OCI-LY7 (cell line): ENCODE measurements at regions not wholly inside any gene's neighbourhood (a gene's known extent, or its start where the extent isn't known, plus 50 kb on each side); places are given as distances from the start of the nearest gene placed in this dataset.

ENCODE experiments used
- BruUV-seq: library from RNA; stranded (reverse); fragments of 400-500 nt; replicated peaks from 2 replicates; lab custom pipeline; 2021; lab: Mats Ljungman, UMichigan
- CTCF ChIA-PET: fragments of 300-600 bp; sonication (Branson Sonifier 250); formaldehyde crosslinking; loops from one replicate; lab custom pipeline; 2022; ENCODE audit warnings: antibody characterized with exemption; ENCODE audit not compliant: unreplicated experiment; lab: Charles Lee
- POLR2A ChIA-PET: fragments of 300-600 bp; sonication (Branson Sonifier 250); formaldehyde crosslinking; loops from one replicate; lab custom pipeline; 2022; ENCODE audit warnings: antibody characterized with exemption; lab: Charles Lee
- DNase-seq: peaks from one replicate; pipeline ENCODE4 v3.0.0-alpha.2; 2015; ENCODE audit warnings: low spot score
- H2AFZ ChIP-seq: fragments of 200-600 bp; sonication (generic), shearing (Covaris generic); 2 replicates; pipeline ENCODE4 v1.6.1; 2014; ENCODE audit warnings: mild to moderate bottlenecking, antibody characterized with exemption, low read length, moderate library complexity
- H3K27ac ChIP-seq: fragments of 200-600 bp; sonication (generic); 2 replicates; pipeline ENCODE4 v1.5.1; 2014; ENCODE audit warnings: mixed run types, low read depth, mild to moderate bottlenecking, moderate library complexity, low read length, inconsistent platforms; ENCODE audit not compliant: poor library complexity, severe bottlenecking
- H3K36me3 ChIP-seq: fragments of 200-600 bp; sonication (generic); 2 replicates; pipeline ENCODE4 v1.6.1; 2014; ENCODE audit warnings: mild to moderate bottlenecking, antibody characterized with exemption, low read length, moderate library complexity, mixed read lengths; ENCODE audit not compliant: insufficient read depth
- H3K4me1 ChIP-seq: fragments of 200-600 bp; sonication (generic); 2 replicates; pipeline ENCODE4 v1.5.1; 2014; ENCODE audit warnings: mild to moderate bottlenecking, low read length; ENCODE audit not compliant: insufficient read depth, poor library complexity, severe bottlenecking
- H3K4me2 ChIP-seq: fragments of 200-600 bp; sonication (generic); 2 replicates; pipeline ENCODE4 v1.6.1; 2014; ENCODE audit warnings: mild to moderate bottlenecking, low read length
- H3K4me3 ChIP-seq: fragments of 200-600 bp; sonication (generic); 2 replicates; pipeline ENCODE4 v1.5.1; 2014; ENCODE audit warnings: mild to moderate bottlenecking, low read depth, low read length; ENCODE audit not compliant: poor library complexity, severe bottlenecking
- H3K79me2 ChIP-seq: fragments of 200-600 bp; sonication (generic); 2 replicates; pipeline ENCODE4 v1.6.1; 2016; ENCODE audit warnings: low read depth, mild to moderate bottlenecking, low read length, moderate library complexity, mixed read lengths; ENCODE audit not compliant: insufficient read depth
- H3K9me2 ChIP-seq: fragments of 200-600 bp; sonication (generic); 2 replicates; pipeline ENCODE4 v1.6.1; 2016; ENCODE audit warnings: mild to moderate bottlenecking, low read length, mixed read lengths; ENCODE audit not compliant: insufficient read depth
- H3K9me3 ChIP-seq: fragments of 200-600 bp; sonication (generic); 2 replicates; pipeline ENCODE4 v1.6.1; 2014; ENCODE audit warnings: mild to moderate bottlenecking, mixed run types, low read length, mixed read lengths
- H4K20me1 ChIP-seq: fragments of 200-600 bp; sonication (generic); 2 replicates; pipeline ENCODE4 v1.6.1; 2014; ENCODE audit warnings: mild to moderate bottlenecking, antibody characterized with exemption, low read length, moderate library complexity, mixed read lengths; ENCODE audit not compliant: insufficient read depth
- CTCF ChIP-seq: fragments of 200-600 bp; sonication (generic); conservative IDR thresholded peaks from 2 replicates; pipeline ENCODE4 v1.5.1; 2014; ENCODE audit warnings: mild to moderate bottlenecking, antibody characterized with exemption, low read length, moderate library complexity, mixed read lengths
- EZH2phosphoT487 ChIP-seq: fragments of 200-600 bp; sonication (generic); IDR thresholded peaks from 2 replicates; pipeline ENCODE4 v1.6.1; 2018; ENCODE audit warnings: low read depth, borderline replicate concordance, mild to moderate bottlenecking, mixed run types, antibody characterized with exemption, low read length, moderate library complexity, mixed read lengths
- intact Hi-C: fragments of 100-400 bp; cut with micrococcal nuclease; formaldehyde crosslinking; loops from one replicate; pipeline ENCODE4 v1.10.0; 2022; ENCODE audit not compliant: unreplicated experiment

GRCh38 chr14:56878766-56879165 lies 68.5 kb upstream of the OTX2 start:
- ChIA-PET CTCF (no interaction called here), POLR2A (interaction anchor here (0.6 kb wide), 1 partner anchor 63 kb away, joined by 4 read pairs; no protein-coding TSS in a partner anchor)
- DNase-seq = no peak
- Histone ChIP-seq H3K79me2 (no peaks in the 10 kb centered on the region), H4K20me1 (no peaks in the 10 kb centered on the region), H3K9me2 (no peaks in the 10 kb centered on the region), H3K4me1 (no peaks in the 10 kb centered on the region), H3K27ac (no peak overlapping the region), H2AFZ (no peak overlapping the region), H3K36me3 (no peaks in the 10 kb centered on the region), H3K4me2 (no peak overlapping the region), H3K4me3 (no peak overlapping the region), H3K9me3 (no peaks in the 10 kb centered on the region)
- TF ChIP-seq CTCF = no peak
- no peak for TF ChIP-seq EZH2phosphoT487
- no TSS peak for BruUV-seq
- intact Hi-C loops = no loop called here

- H3K4me1 ChIP-seq = no peaks in the 10 kb centered on the region
- H3K9me3 ChIP-seq = no peaks in the 10 kb centered on the region
- intact Hi-C loops = no loop called here
- no peak overlapping the region for H3K27ac ChIP-seq
- ChIA-PET POLR2A (interaction anchor here (0.7 kb wide), 1 partner anchor 35 kb away, joined by 3 read pairs; no protein-coding TSS in a partner anchor), CTCF (no interaction called here)
- BruUV-seq = no TSS peak
- no peaks in the 10 kb centered on the region for H4K20me1 ChIP-seq
- no peaks in the 10 kb centered on the region for H3K9me2 ChIP-seq
- no peaks in the 10 kb centered on the region for H3K36me3 ChIP-seq
- H2AFZ ChIP-seq = no peak overlapping the region
- no peak overlapping the region for H3K4me3 ChIP-seq
- DNase-seq = no peak
- TF ChIP-seq CTCF = no peak
- TF ChIP-seq EZH2phosphoT487 = no peak
- H3K4me2 ChIP-seq = no peak overlapping the region
- H3K79me2 ChIP-seq = no peaks in the 10 kb centered on the region
These were observed 64.9 kb upstream of the OTX2 start for GRCh38 chr14:56875104-56875675.

- ChIA-PET CTCF (no interaction called here), POLR2A (no interaction called here)
- Histone ChIP-seq H3K9me2 (no peaks in the 10 kb centered on the region), H3K4me1 (no peaks in the 10 kb centered on the region), H2AFZ (no peak overlapping the region), H3K27ac (no peak overlapping the region), H3K36me3 (no peaks in the 10 kb centered on the region), H3K4me2 (no peak overlapping the region), H4K20me1 (no peaks in the 10 kb centered on the region), H3K4me3 (no peak overlapping the region), H3K9me3 (no peaks in the 10 kb centered on the region), H3K79me2 (no peaks in the 10 kb centered on the region)
- BruUV-seq = no TSS peak
- peak; percentile 71 for TF ChIP-seq CTCF
- no peak for TF ChIP-seq EZH2phosphoT487
- peak; percentile 10 for DNase-seq
- intact Hi-C loops = no loop called here
These were observed 64.1 kb upstream of the OTX2 start for GRCh38 chr14:56874375-56874774.
